ENCODE measurements at regions not wholly inside any gene's neighbourhood (a gene's known extent, or its start where the extent isn't known, plus 50 kb on each side); places are given as distances from the start of the nearest gene placed in this dataset.

- no peak for TF ChIP-seq GATA2 (IDR thresholded peaks at IDR 0.05; ENCODE audit: low read depth, low read length)
- no peak for TF ChIP-seq GATA3 (IDR thresholded peaks at IDR 0.05; ENCODE audit: low read depth, low read length)
These were observed 287.2 kb downstream of the RDH14 start for GRCh38 chr2:18273205-18273604.

GRCh38 chr2:18272148-18272494, 288.3 kb downstream of the RDH14 start:
- TF ChIP-seq GATA2 (IDR thresholded peaks at IDR 0.05; ENCODE audit: low read depth, low read length), result no peak
- no peak for TF ChIP-seq GATA3 (IDR thresholded peaks at IDR 0.05; ENCODE audit: low read depth, low read length)

- TF ChIP-seq GATA2 (IDR thresholded peaks at IDR 0.05; ENCODE audit: low read depth, low read length) (no peak), GATA3 (IDR thresholded peaks at IDR 0.05; ENCODE audit: low read depth, low read length) (no peak)
These were observed 288.9 kb downstream of the RDH14 start for GRCh38 chr2:18271370-18272147.

- TF ChIP-seq GATA3 (IDR thresholded peaks at IDR 0.05; ENCODE audit: low read depth, low read length) (no peak), GATA2 (IDR thresholded peaks at IDR 0.05; ENCODE audit: low read depth, low read length) (no peak)
These were observed 292.1 kb downstream of the RDH14 start for GRCh38 chr2:18268400-18268799.

- TF ChIP-seq GATA2 (IDR thresholded peaks at IDR 0.05; ENCODE audit: low read depth, low read length), result no peak
- TF ChIP-seq GATA3 (IDR thresholded peaks at IDR 0.05; ENCODE audit: low read depth, low read length), result no peak
These were observed 293.0 kb downstream of the RDH14 start for GRCh38 chr2:18267501-18267900.

GRCh38 chr2:18265614-18266586, 294.6 kb downstream of the RDH14 start:
- TF ChIP-seq GATA2 (IDR thresholded peaks at IDR 0.05; ENCODE audit: low read depth, low read length) (no peak), GATA3 (IDR thresholded peaks at IDR 0.05; ENCODE audit: low read depth, low read length) (no peak)

- TF ChIP-seq GATA3 (IDR thresholded peaks at IDR 0.05; ENCODE audit: low read depth, low read length) (no peak), GATA2 (IDR thresholded peaks at IDR 0.05; ENCODE audit: low read depth, low read length) (no peak)
These were observed 297.9 kb downstream of the RDH14 start for GRCh38 chr2:18262601-18263000.

GRCh38 chr2:18253686-18254197, 306.7 kb downstream of the RDH14 start:
- TF ChIP-seq GATA3 (IDR thresholded peaks at IDR 0.05; ENCODE audit: low read depth, low read length) (no peak), GATA2 (IDR thresholded peaks at IDR 0.05; ENCODE audit: low read depth, low read length) (no peak)

- TF ChIP-seq GATA2 (IDR thresholded peaks at IDR 0.05; ENCODE audit: low read depth, low read length), result no peak
- no peak for TF ChIP-seq GATA3 (IDR thresholded peaks at IDR 0.05; ENCODE audit: low read depth, low read length)
These were observed 309.0 kb downstream of the RDH14 start for GRCh38 chr2:18251486-18251885.

- no peak for TF ChIP-seq GATA3 (IDR thresholded peaks at IDR 0.05; ENCODE audit: low read depth, low read length)
- no peak for TF ChIP-seq GATA2 (IDR thresholded peaks at IDR 0.05; ENCODE audit: low read depth, low read length)
These were observed 313.0 kb downstream of the RDH14 start for GRCh38 chr2:18247282-18248110.

- no peak for TF ChIP-seq GATA3 (IDR thresholded peaks at IDR 0.05; ENCODE audit: low read depth, low read length)
- TF ChIP-seq GATA2 (IDR thresholded peaks at IDR 0.05; ENCODE audit: low read depth, low read length), result no peak
These were observed 315.1 kb downstream of the RDH14 start for GRCh38 chr2:18245375-18245774.

- TF ChIP-seq GATA2 (IDR thresholded peaks at IDR 0.05; ENCODE audit: low read depth, low read length) (no peak), GATA3 (IDR thresholded peaks at IDR 0.05; ENCODE audit: low read depth, low read length) (no peak)
These were observed 315.6 kb downstream of the RDH14 start for GRCh38 chr2:18244845-18245244.

- TF ChIP-seq GATA3 (IDR thresholded peaks at IDR 0.05; ENCODE audit: low read depth, low read length) (no peak), GATA2 (IDR thresholded peaks at IDR 0.05; ENCODE audit: low read depth, low read length) (no peak)
These were observed 316.6 kb downstream of the RDH14 start for GRCh38 chr2:18243816-18244215.

- no peak for TF ChIP-seq GATA2 (IDR thresholded peaks at IDR 0.05; ENCODE audit: low read depth, low read length)
- no peak for TF ChIP-seq GATA3 (IDR thresholded peaks at IDR 0.05; ENCODE audit: low read depth, low read length)
These were observed 317.7 kb downstream of the RDH14 start for GRCh38 chr2:18242716-18243115.

Data from SH-SY5Y (cell line).